ENCODE measurements at regions not wholly inside any gene's neighbourhood (a gene's known extent, or its start where the extent isn't known, plus 50 kb on each side); places are given as distances from the start of the nearest gene placed in this dataset.

DNA sequence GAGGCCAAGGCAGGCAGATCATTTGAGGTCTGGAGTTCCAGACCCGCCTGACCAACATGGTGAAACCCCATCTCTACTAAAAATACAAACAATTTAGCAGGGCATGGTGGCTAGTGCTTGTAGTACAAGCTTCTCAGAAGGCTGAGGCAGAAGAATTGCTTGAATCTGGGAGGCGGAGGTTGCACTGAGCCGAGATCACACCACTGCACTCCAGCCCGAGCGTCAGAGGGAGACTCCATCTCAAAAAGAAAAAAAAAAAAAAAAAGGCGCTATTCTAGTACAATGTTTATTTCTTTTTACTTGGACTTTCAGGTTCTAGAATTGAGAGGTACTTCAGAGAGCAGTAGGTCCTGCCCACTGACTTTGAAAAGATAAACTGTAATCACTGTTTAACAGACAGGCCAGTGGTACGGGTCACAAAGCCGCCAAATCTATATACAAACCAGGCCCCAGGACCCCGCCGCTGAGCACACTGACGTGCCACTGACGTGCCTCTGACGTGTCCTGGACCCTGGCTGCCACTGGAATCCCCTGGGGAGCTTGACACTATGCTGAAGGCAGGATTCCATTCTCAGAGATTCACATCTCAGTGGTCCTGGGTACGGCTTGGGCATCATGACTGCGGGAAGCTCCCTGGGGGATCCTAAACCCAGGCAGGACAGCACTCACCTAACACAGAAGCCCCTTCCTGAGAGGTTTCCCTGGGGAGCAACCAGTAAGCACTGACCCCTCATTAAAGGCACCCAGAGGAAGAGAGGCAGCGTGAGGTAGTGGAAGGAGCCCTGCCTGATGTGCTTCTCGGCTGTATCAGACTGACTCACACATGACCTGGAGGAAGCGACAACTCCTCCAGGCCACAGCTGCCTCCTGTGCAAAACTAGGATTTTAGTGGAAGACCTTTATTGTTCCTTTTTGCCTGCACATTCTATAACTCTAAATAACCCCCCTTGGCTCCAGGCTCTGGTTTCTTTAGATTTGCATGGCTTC lies 197.8 kb upstream of the MEIS1 start:
- TF ChIP-seq, protein P1, sequence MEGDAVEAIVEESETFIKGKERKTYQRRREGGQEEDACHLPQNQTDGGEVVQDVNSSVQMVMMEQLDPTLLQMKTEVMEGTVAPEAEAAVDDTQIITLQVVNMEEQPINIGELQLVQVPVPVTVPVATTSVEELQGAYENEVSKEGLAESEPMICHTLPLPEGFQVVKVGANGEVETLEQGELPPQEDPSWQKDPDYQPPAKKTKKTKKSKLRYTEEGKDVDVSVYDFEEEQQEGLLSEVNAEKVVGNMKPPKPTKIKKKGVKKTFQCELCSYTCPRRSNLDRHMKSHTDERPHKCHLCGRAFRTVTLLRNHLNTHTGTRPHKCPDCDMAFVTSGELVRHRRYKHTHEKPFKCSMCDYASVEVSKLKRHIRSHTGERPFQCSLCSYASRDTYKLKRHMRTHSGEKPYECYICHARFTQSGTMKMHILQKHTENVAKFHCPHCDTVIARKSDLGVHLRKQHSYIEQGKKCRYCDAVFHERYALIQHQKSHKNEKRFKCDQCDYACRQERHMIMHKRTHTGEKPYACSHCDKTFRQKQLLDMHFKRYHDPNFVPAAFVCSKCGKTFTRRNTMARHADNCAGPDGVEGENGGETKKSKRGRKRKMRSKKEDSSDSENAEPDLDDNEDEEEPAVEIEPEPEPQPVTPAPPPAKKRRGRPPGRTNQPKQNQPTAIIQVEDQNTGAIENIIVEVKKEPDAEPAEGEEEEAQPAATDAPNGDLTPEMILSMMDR (IDR thresholded peaks at IDR 0.05), result peak in 1 of 6 experiments; percentile 18
- TF ChIP-seq POLR2A (IDR thresholded peaks at IDR 0.05), result no peak
